SK-N-SH (cell line): ENCODE measurements at regions not wholly inside any gene's neighbourhood (a gene's known extent, or its start where the extent isn't known, plus 50 kb on each side); places are given as distances from the start of the nearest gene placed in this dataset.

Experiments used
- CTCF ChIA-PET: fragments of 300-600, 350-600 bp; formaldehyde crosslinking; extraction: SDS; loops from one replicate; lab custom pipeline; 2021; lab: Yijun Ruan, JAX
- POLR2A ChIA-PET: fragments of 350-600 bp; sonication (Branson Sonifier 250); formaldehyde crosslinking; extraction: SDS; loops from one replicate; lab custom pipeline; 2020; ENCODE audit warnings: antibody characterized with exemption, inconsistent platforms; lab: Yijun Ruan, JAX
- DNase-seq: peaks from one replicate; pipeline ENCODE4 v3.0.0; 2012
- H2AFZ ChIP-seq: fragments of 200-600 bp; sonication (generic); 2 replicates; pipeline ENCODE4 v1.8.1; 2016; ENCODE audit warnings: antibody characterized with exemption, mild to moderate bottlenecking, low read depth
- H3F3A ChIP-seq: fragments of 200-600 bp; sonication (generic); replicated peaks from 2 replicates; pipeline ENCODE3; 2016; ENCODE audit warnings: antibody characterized with exemption, mild to moderate bottlenecking; ENCODE audit not compliant: insufficient read depth
- H3K27ac ChIP-seq, 2 experiments: fragments of 200-500 bp in 1 of 2; fragments of 200-600 bp in 1 of 2; sonication (Bioruptor generic) in 1 of 2; sonication (generic), shearing (Covaris generic) in 1 of 2; 2 replicates each; pipeline versions ENCODE4 v1.5.1 to v1.6.1; 2014 to 2016; ENCODE audit warnings: low read depth in 2 of 2, inconsistent platforms in 1 of 2, low read length in 1 of 2, mild to moderate bottlenecking in 1 of 2, mixed read lengths in 1 of 2
- H3K27me3 ChIP-seq: fragments of 200-600 bp; sonication (generic), shearing (Covaris generic); 2 replicates; pipeline ENCODE4 v1.6.1; 2016; ENCODE audit warnings: mixed run types; ENCODE audit not compliant: insufficient read depth
- H3K36me3 ChIP-seq, 2 experiments: fragments of 200-500 bp in 1 of 2; fragments of 200-600 bp in 1 of 2; sonication (Bioruptor generic) in 1 of 2; sonication (generic) in 1 of 2; replicated peaks in 1 of 2; 2 replicates each; pipeline versions ENCODE3 to v1.5.1; 2014 to 2016; ENCODE audit warnings: low read length in 1 of 2, mild to moderate bottlenecking in 1 of 2; ENCODE audit not compliant: insufficient read depth in 2 of 2, control insufficient read depth in 1 of 2
- H3K4me1 ChIP-seq, 2 experiments: fragments of 200-500 bp in 1 of 2; fragments of 200-600 bp in 1 of 2; sonication (Bioruptor generic) in 1 of 2; sonication (generic), shearing (Covaris generic) in 1 of 2; 2 replicates each; pipeline versions ENCODE4 v1.5.1 to v1.6.1; 2014 to 2016; ENCODE audit warnings: low read depth in 1 of 2, low read length in 1 of 2, mixed run types in 1 of 2; ENCODE audit not compliant: insufficient read depth in 2 of 2, control insufficient read depth in 1 of 2
- H3K4me2 ChIP-seq: fragments of 200-600 bp; sonication (generic), shearing (Covaris generic); 2 replicates; pipeline ENCODE4 v1.6.1; 2017; ENCODE audit warnings: mixed run types
- H3K4me3 ChIP-seq, 2 experiments: fragments of 200-500 bp in 1 of 2; fragments of 200-600 bp in 1 of 2; sonication (Bioruptor generic) in 1 of 2; sonication (generic), shearing (Covaris generic) in 1 of 2; 2 replicates each; pipeline versions ENCODE4 v1.5.1 to v1.8.1; 2014 to 2016; ENCODE audit warnings: low read depth in 2 of 2, inconsistent platforms in 1 of 2, low read length in 1 of 2, mild to moderate bottlenecking in 1 of 2, mixed read lengths in 1 of 2, moderate library complexity in 1 of 2
- H3K79me2 ChIP-seq: fragments of 200-600 bp; sonication (generic); 2 replicates; pipeline ENCODE4 v1.8.1; 2017; ENCODE audit warnings: mild to moderate bottlenecking; ENCODE audit not compliant: insufficient read depth
- H3K9ac ChIP-seq: fragments of 200-600 bp; sonication (generic); 2 replicates; pipeline ENCODE4 v1.6.1; 2017; ENCODE audit warnings: mixed run types
- H3K9me2 ChIP-seq: fragments of 200-600 bp; sonication (generic); 2 replicates; pipeline ENCODE4 v1.6.1; 2017; ENCODE audit warnings: mixed run types
- H3K9me3 ChIP-seq: fragments of 200-600 bp; sonication (generic); 2 replicates; pipeline ENCODE4 v1.6.1; 2017; ENCODE audit warnings: mixed run types, mild to moderate bottlenecking, moderate library complexity
- H4K20me1 ChIP-seq: fragments of 200-600 bp; sonication (generic); 2 replicates; pipeline ENCODE4 v1.6.1; 2017; ENCODE audit warnings: mild to moderate bottlenecking, mixed run types; ENCODE audit not compliant: insufficient read depth
- CHD2 ChIP-seq: fragments of 150-350 bp; IDR thresholded peaks from 2 replicates; pipeline ENCODE4 v1.6.1; 2018; ENCODE audit warnings: low read length; ENCODE audit not compliant: partially characterized antibody
- ELF1 ChIP-seq: IDR thresholded peaks from 2 replicates; pipeline ENCODE4 v1.4.0; 2012
- EP300 ChIP-seq, 2 experiments: IDR thresholded peaks; 2 replicates each; pipeline versions ENCODE4 v1.4.0 to v1.6.1; 2012; ENCODE audit warnings: borderline replicate concordance in 1 of 2, low read depth in 1 of 2, low read length in 1 of 2
- EZH2phosphoT487 ChIP-seq: fragments of 200-600 bp; sonication (generic); IDR thresholded peaks from 2 replicates; pipeline ENCODE4 v1.6.1; 2017; ENCODE audit warnings: low read depth, mixed run types, mild to moderate bottlenecking, antibody characterized with exemption, moderate library complexity, borderline replicate concordance
- FOSL2 ChIP-seq: IDR thresholded peaks from 2 replicates; pipeline ENCODE4 v1.4.0; 2012; ENCODE audit warnings: low read depth, mild to moderate bottlenecking, moderate library complexity, borderline replicate concordance
- FOXM1 ChIP-seq: IDR thresholded peaks from 2 replicates; pipeline ENCODE4 v1.4.0; 2012; ENCODE audit warnings: low read depth, mild to moderate bottlenecking
- GABPA ChIP-seq: IDR thresholded peaks from 2 replicates; pipeline ENCODE4 v1.4.0; 2012; ENCODE audit warnings: low read depth, mild to moderate bottlenecking
- GATA2 ChIP-seq: sonication (generic); formaldehyde crosslinking; IDR thresholded peaks from 2 replicates; pipeline ENCODE4 v1.5.0; 2020; ENCODE audit warnings: mild to moderate bottlenecking, missing genetic modification reagents
- MAX ChIP-seq: IDR thresholded peaks from 2 replicates; pipeline ENCODE4 v1.4.0; 2012; ENCODE audit warnings: low read depth
- MXI1 ChIP-seq: IDR thresholded peaks from 2 replicates; pipeline ENCODE4 v1.6.1; 2012; ENCODE audit warnings: mild to moderate bottlenecking, low read depth, low read length, improper control_type of control experiment
- NRF1 ChIP-seq: IDR thresholded peaks from 2 replicates; pipeline ENCODE4 v1.6.1; 2012; ENCODE audit warnings: low read depth, mild to moderate bottlenecking, low read length
- POLR2AphosphoS5 ChIP-seq: IDR thresholded peaks from 2 replicates; pipeline ENCODE4 v1.6.1; 2012; ENCODE audit warnings: low read depth, low read length
- RCOR1 ChIP-seq: fragments of 150-350 bp; IDR thresholded peaks from 2 replicates; pipeline ENCODE4 v1.6.1; 2017; ENCODE audit warnings: antibody characterized with exemption, low read length
- RFX5 ChIP-seq: IDR thresholded peaks from 2 replicates; pipeline ENCODE4 v1.6.1; 2012; ENCODE audit warnings: mild to moderate bottlenecking, improper control_type of control experiment, low read length
- TAF1 ChIP-seq: IDR thresholded peaks from 2 replicates; pipeline ENCODE4 v1.6.1; 2012; ENCODE audit warnings: low read depth, mild to moderate bottlenecking, low read length, moderate library complexity, borderline replicate concordance
- TEAD4 ChIP-seq: IDR thresholded peaks from 2 replicates; pipeline ENCODE4 v1.4.0; 2012; ENCODE audit warnings: mild to moderate bottlenecking, borderline replicate concordance; ENCODE audit not compliant: insufficient read depth
- USF1 ChIP-seq: IDR thresholded peaks from 2 replicates; pipeline ENCODE4 v1.4.0; 2012; ENCODE audit warnings: low read depth, borderline replicate concordance
- WGBS: methylation state at CpG from one replicate; pipeline ENCODE4 v1.1.6; 2017; ENCODE audit warnings: low lambda C conversion rate; 5-methylcytosine and 5-hydroxymethylcytosine counted together

GRCh38 chr10:29012926-29013554 lies 275.8 kb upstream of the LYZL1 start:
- H3K9ac ChIP-seq = no peak overlapping the region
- no peaks in the 10 kb centered on the region for H3K36me3 ChIP-seq
- DNase-seq = no peak
- no peak overlapping the region for H2AFZ ChIP-seq
- no peak for TF ChIP-seq NRF1
- no peaks in the 10 kb centered on the region for H3F3A ChIP-seq
- H3K4me2 ChIP-seq = no peak overlapping the region
- H4K20me1 ChIP-seq = no peaks in the 10 kb centered on the region
- POLR2A ChIA-PET = no interaction called here
- CTCF ChIA-PET = interaction anchor here (2.2 kb wide), 1 partner anchor 22 kb away, joined by 5 read pairs; no protein-coding TSS in a partner anchor
- WGBS = 65% methylated on average over 9 of the region's 9 CpGs
- no peak overlapping the region for H3K4me3 ChIP-seq
- H3K4me1 ChIP-seq = no peaks in the 10 kb centered on the region
- no peaks in the 10 kb centered on the region for H3K79me2 ChIP-seq
- H3K27me3 ChIP-seq = no peaks in the 10 kb centered on the region
- H3K27ac ChIP-seq = no peak overlapping the region
- no peaks in the 10 kb centered on the region for H3K9me2 ChIP-seq
- H3K9me3 ChIP-seq = peaks cover 4% of the 10 kb centered on the region; the same call in 1 of the 2 replicates

- WGBS = 70% methylated on average over 3 of the region's 3 CpGs
- ChIA-PET POLR2A (no interaction called here), CTCF (interaction anchor here (0.7 kb wide), 1 partner anchor 106 kb away, joined by 4 read pairs; no protein-coding TSS in a partner anchor)
- H3K4me3 ChIP-seq = no peak overlapping the region
- peaks cover 0 to 6% of the 10 kb centered on the region in 2 experiments; a peak in 1 of 4 replicates for H3K4me1 ChIP-seq
- H4K20me1 ChIP-seq = no peaks in the 10 kb centered on the region
- no peak overlapping the region for H2AFZ ChIP-seq
- no peak overlapping the region for H3K27ac ChIP-seq
- no peak overlapping the region for H3K4me2 ChIP-seq
- H3K9me3 ChIP-seq = peaks cover 4% of the 10 kb centered on the region; the same call in 1 of the 2 replicates
- DNase-seq = no peak
- no peaks in the 10 kb centered on the region for H3K9me2 ChIP-seq
- H3K27me3 ChIP-seq = no peaks in the 10 kb centered on the region
- no peak overlapping the region for H3K9ac ChIP-seq
- no peaks in the 10 kb centered on the region for H3K79me2 ChIP-seq
- H3K36me3 ChIP-seq = no peaks in the 10 kb centered on the region
- no peaks in the 10 kb centered on the region for H3F3A ChIP-seq
- no peak for TF ChIP-seq RCOR1
- no peak for TF ChIP-seq CHD2
- no peak for TF ChIP-seq EP300 (IDR thresholded peaks at IDR 0.05; ENCODE audit: borderline replicate concordance in 1 of 2, low read depth in 1 of 2, low read length in 1 of 2)
- TF ChIP-seq GATA2 (CRISPR knock-in tag) = no peak
- TF ChIP-seq FOSL2 = no peak
- TF ChIP-seq EZH2phosphoT487 = no peak
- no peak for TF ChIP-seq ELF1
- TF ChIP-seq TEAD4 = no peak
- TF ChIP-seq MAX = no peak
- TF ChIP-seq POLR2AphosphoS5 = no peak
- TF ChIP-seq USF1 = no peak
- no peak for TF ChIP-seq RFX5
- TF ChIP-seq TAF1 = no peak
- no peak for TF ChIP-seq GABPA
- no peak for TF ChIP-seq NRF1
- no peak for TF ChIP-seq MXI1
- TF ChIP-seq FOXM1 = no peak
Observed at GRCh38 chr10:29021591-29021990, 267.3 kb upstream of the LYZL1 start.
